IgD-negative memory B cell (primary cell): ENCODE measurements at regions not wholly inside any gene's neighbourhood (a gene's known extent, or its start where the extent isn't known, plus 50 kb on each side); places are given as distances from the start of the nearest gene placed in this dataset.
A peak's percentile ranks its signal among the peaks of the same experiment; 100 is the strongest.

Experiments used
- H3K27ac Mint-ChIP-seq, 3 donors: one replicate each; pipeline ENCODE4 v1.8.0; 2020 to 2022; ENCODE audit warnings: mild to moderate bottlenecking in 3 of 3, mixed read lengths in 3 of 3, moderate library complexity in 1 of 3
- H3K27me3 Mint-ChIP-seq: one replicate; pipeline ENCODE4 v1.8.0; 2021; ENCODE audit warnings: mixed read lengths
- H3K36me3 Mint-ChIP-seq: one replicate; pipeline ENCODE4 v1.8.0; 2020; ENCODE audit warnings: mild to moderate bottlenecking, mixed read lengths
- H3K4me1 Mint-ChIP-seq, 3 donors: one replicate each; pipeline ENCODE4 v1.8.0; 2020 to 2022; ENCODE audit warnings: mixed read lengths in 3 of 3, mild to moderate bottlenecking in 1 of 3
- H3K4me3 Mint-ChIP-seq, 4 donors: one replicate each; pipeline ENCODE4 v1.8.0; 2020 to 2022; ENCODE audit warnings: mild to moderate bottlenecking in 4 of 4, mixed read lengths in 4 of 4, moderate library complexity in 3 of 4
- H3K9me3 Mint-ChIP-seq, 3 donors: one replicate each; pipeline ENCODE4 v1.8.0; 2020 to 2021; ENCODE audit warnings: mixed read lengths in 3 of 3, mild to moderate bottlenecking in 1 of 3

GRCh38 chr18:77544792-77545191, 295.1 kb downstream of the GALR1 start:
- H3K4me1 Mint-ChIP-seq = no peaks in the 10 kb centered on the region
- no peaks in the 10 kb centered on the region for H3K9me3 Mint-ChIP-seq
- H3K27me3 Mint-ChIP-seq = peaks cover under 1% of the 10 kb centered on the region
- H3K27ac Mint-ChIP-seq = no peak overlapping the region
- no peak overlapping the region for H3K4me3 Mint-ChIP-seq
- H3K36me3 Mint-ChIP-seq = no peaks in the 10 kb centered on the region

GRCh38 chr18:77547757-77548156, 298.1 kb downstream of the GALR1 start:
- no peak overlapping the region for H3K4me3 Mint-ChIP-seq
- no peaks in the 10 kb centered on the region for H3K27me3 Mint-ChIP-seq
- no peak overlapping the region for H3K27ac Mint-ChIP-seq
- no peaks in the 10 kb centered on the region for H3K9me3 Mint-ChIP-seq
- no peaks in the 10 kb centered on the region for H3K4me1 Mint-ChIP-seq
- H3K36me3 Mint-ChIP-seq = no peaks in the 10 kb centered on the region

GRCh38 chr18:77548790-77549420, 299.3 kb downstream of the GALR1 start:
- no peak overlapping the region for H3K27ac Mint-ChIP-seq

GRCh38 chr18:77550625-77551024, 301.0 kb downstream of the GALR1 start:
- Mint-ChIP-seq H3K4me1 (no peaks in the 10 kb centered on the region), H3K9me3 (no peaks in the 10 kb centered on the region), H3K36me3 (no peaks in the 10 kb centered on the region), H3K27ac (no peak overlapping the region), H3K4me3 (no peak overlapping the region), H3K27me3 (no peaks in the 10 kb centered on the region)

More at GRCh38 chr18:77548790-77549420, 299.3 kb downstream of the GALR1 start:
- Mint-ChIP-seq H3K9me3 (no peaks in the 10 kb centered on the region), H3K36me3 (no peaks in the 10 kb centered on the region), H3K4me3 (no peak overlapping the region), H3K4me1 (no peaks in the 10 kb centered on the region), H3K27me3 (no peaks in the 10 kb centered on the region)

- Mint-ChIP-seq H3K27me3 (no peaks in the 10 kb centered on the region), H3K27ac (no peak overlapping the region), H3K9me3 (no peaks in the 10 kb centered on the region), H3K36me3 (no peaks in the 10 kb centered on the region), H3K4me1 (no peaks in the 10 kb centered on the region), H3K4me3 (no peak overlapping the region)
Observed at GRCh38 chr18:77551055-77551454, 301.4 kb downstream of the GALR1 start.

- H3K4me1 Mint-ChIP-seq = no peaks in the 10 kb centered on the region
- H3K27ac Mint-ChIP-seq = no peak overlapping the region
- H3K4me3 Mint-ChIP-seq = no peak overlapping the region
- no peaks in the 10 kb centered on the region for H3K9me3 Mint-ChIP-seq
- H3K36me3 Mint-ChIP-seq = no peaks in the 10 kb centered on the region
- no peaks in the 10 kb centered on the region for H3K27me3 Mint-ChIP-seq
Observed at GRCh38 chr18:77552945-77553344, 303.3 kb downstream of the GALR1 start.

- H3K4me3 Mint-ChIP-seq = peak overlapping the region in 1 of 4 donors; percentile 28
Observed at GRCh38 chr18:77554061-77554460, 304.4 kb downstream of the GALR1 start.

GRCh38 chr18:77557046-77557587, 307.5 kb downstream of the GALR1 start:
- H3K36me3 Mint-ChIP-seq = no peaks in the 10 kb centered on the region
- no peaks in the 10 kb centered on the region for H3K9me3 Mint-ChIP-seq
- H3K27me3 Mint-ChIP-seq = peaks cover 1% of the 10 kb centered on the region
- H3K4me1 Mint-ChIP-seq = no peaks in the 10 kb centered on the region
- no peak overlapping the region for H3K4me3 Mint-ChIP-seq
- no peak overlapping the region for H3K27ac Mint-ChIP-seq

More at GRCh38 chr18:77554061-77554460, 304.4 kb downstream of the GALR1 start:
- no peak overlapping the region for H3K27ac Mint-ChIP-seq
- no peaks in the 10 kb centered on the region for H3K36me3 Mint-ChIP-seq
- no peaks in the 10 kb centered on the region for H3K9me3 Mint-ChIP-seq
- H3K27me3 Mint-ChIP-seq = no peaks in the 10 kb centered on the region
- no peaks in the 10 kb centered on the region for H3K4me1 Mint-ChIP-seq

- H3K27me3 Mint-ChIP-seq = peaks cover 1% of the 10 kb centered on the region
- H3K9me3 Mint-ChIP-seq = no peaks in the 10 kb centered on the region
- no peaks in the 10 kb centered on the region for H3K4me1 Mint-ChIP-seq
- H3K27ac Mint-ChIP-seq = no peak overlapping the region
- no peaks in the 10 kb centered on the region for H3K36me3 Mint-ChIP-seq
- no peak overlapping the region for H3K4me3 Mint-ChIP-seq
Observed at GRCh38 chr18:77559274-77559910, 309.7 kb downstream of the GALR1 start.

- Mint-ChIP-seq H3K4me1 (no peaks in the 10 kb centered on the region), H3K9me3 (no peaks in the 10 kb centered on the region), H3K27me3 (peaks cover 1% of the 10 kb centered on the region), H3K36me3 (no peaks in the 10 kb centered on the region), H3K4me3 (no peak overlapping the region), H3K27ac (no peak overlapping the region)
Observed at GRCh38 chr18:77560341-77560992, 310.8 kb downstream of the GALR1 start.

- no peak overlapping the region for H3K4me3 Mint-ChIP-seq
- H3K36me3 Mint-ChIP-seq = no peaks in the 10 kb centered on the region
- no peaks in the 10 kb centered on the region for H3K27me3 Mint-ChIP-seq
- H3K4me1 Mint-ChIP-seq = no peaks in the 10 kb centered on the region
- no peak overlapping the region for H3K27ac Mint-ChIP-seq
- peaks cover 2 to 9% (median 8%) of the 10 kb centered on the region in 3 donors for H3K9me3 Mint-ChIP-seq
Observed at GRCh38 chr18:77566604-77567003, 317.0 kb downstream of the GALR1 start.

GRCh38 chr18:77567205-77567604, 317.6 kb downstream of the GALR1 start:
- Mint-ChIP-seq H3K27ac (no peak overlapping the region), H3K36me3 (no peaks in the 10 kb centered on the region), H3K4me3 (no peak overlapping the region), H3K4me1 (no peaks in the 10 kb centered on the region), H3K9me3 (peaks cover 2 to 9% (median 8%) of the 10 kb centered on the region in 3 donors), H3K27me3 (peaks cover 3% of the 10 kb centered on the region)

GRCh38 chr18:77571743-77572142, 322.1 kb downstream of the GALR1 start:
- no peak overlapping the region for H3K27ac Mint-ChIP-seq
- H3K36me3 Mint-ChIP-seq = no peaks in the 10 kb centered on the region
- H3K27me3 Mint-ChIP-seq = peaks cover 9% of the 10 kb centered on the region
- H3K9me3 Mint-ChIP-seq = peaks cover 2 to 9% (median 8%) of the 10 kb centered on the region in 3 donors
- H3K4me1 Mint-ChIP-seq = no peaks in the 10 kb centered on the region
- no peak overlapping the region for H3K4me3 Mint-ChIP-seq

- no peak overlapping the region for H3K4me3 Mint-ChIP-seq
- no peaks in the 10 kb centered on the region for H3K36me3 Mint-ChIP-seq
- H3K4me1 Mint-ChIP-seq = no peaks in the 10 kb centered on the region
- peaks cover 9% of the 10 kb centered on the region for H3K27me3 Mint-ChIP-seq
- H3K27ac Mint-ChIP-seq = no peak overlapping the region
- peaks cover 2 to 8% (median 6%) of the 10 kb centered on the region in 3 donors for H3K9me3 Mint-ChIP-seq
Observed at GRCh38 chr18:77572537-77572936, 322.9 kb downstream of the GALR1 start.

GRCh38 chr18:77573571-77573970, 323.9 kb downstream of the GALR1 start:
- Mint-ChIP-seq H3K27ac (no peak overlapping the region), H3K36me3 (no peaks in the 10 kb centered on the region), H3K4me1 (no peaks in the 10 kb centered on the region), H3K4me3 (no peak overlapping the region), H3K9me3 (peaks cover under 1 to 2% (median 2%) of the 10 kb centered on the region in 3 donors), H3K27me3 (peaks cover 9% of the 10 kb centered on the region)
